Thymus (tissue), 11 donors: ENCODE measurements at regions not wholly inside any gene's neighbourhood (a gene's known extent, or its start where the extent isn't known, plus 50 kb on each side); places are given as distances from the start of the nearest gene placed in this dataset.
A peak's percentile ranks its signal among the peaks of the same experiment; 100 is the strongest.

Experiments
- DNase-seq, 9 donors: peaks; one replicate each; pipeline ENCODE4 v3.0.0-alpha.2; 2013; ENCODE audit warnings: low spot score in 9 of 9, low read depth in 6 of 9, missing footprints in 1 of 9
- H3K27ac ChIP-seq, 2 donors: one replicate each; pipeline ENCODE4 v1.5.1; 2013; ENCODE audit warnings: control low read depth in 1 of 2, low read depth in 1 of 2, low read length in 1 of 2, mild to moderate bottlenecking in 1 of 2, moderate library complexity in 1 of 2
- H3K27me3 ChIP-seq, 2 donors: one replicate each; pipeline ENCODE4 v1.5.1; 2013; ENCODE audit warnings: low read length in 1 of 2; ENCODE audit not compliant: control insufficient read depth in 2 of 2, insufficient read depth in 1 of 2
- H3K36me3 ChIP-seq, 2 donors: one replicate each; pipeline ENCODE4 v1.5.1; 2013; ENCODE audit warnings: low read length in 1 of 2, mild to moderate bottlenecking in 1 of 2, moderate library complexity in 1 of 2; ENCODE audit not compliant: control insufficient read depth in 2 of 2, insufficient read depth in 2 of 2
- H3K4me1 ChIP-seq, 2 donors: one replicate each; pipeline ENCODE4 v1.5.1; 2013; ENCODE audit warnings: low read length in 2 of 2; ENCODE audit not compliant: control insufficient read depth in 2 of 2, insufficient read depth in 2 of 2
- H3K4me3 ChIP-seq, 2 donors: one replicate each; pipeline ENCODE4 v1.5.1; 2013; ENCODE audit warnings: low read length in 2 of 2, control low read depth in 1 of 2, mild to moderate bottlenecking in 1 of 2
- H3K9me3 ChIP-seq, 2 donors: one replicate each; pipeline ENCODE4 v1.5.1; 2013; ENCODE audit warnings: low read length in 1 of 2, mild to moderate bottlenecking in 1 of 2; ENCODE audit not compliant: control insufficient read depth in 2 of 2, insufficient read depth in 1 of 2
- WGBS: extraction: QIAGEN DNeasy Blood & Tissue Kit; methylation state at CpG from one replicate; pipeline ENCODE4 v1.1.7; 2013; 5-methylcytosine and 5-hydroxymethylcytosine counted together
- donor health status: healthy.

GRCh38 chr11:35084817-35085440 lies 54.0 kb upstream of the CD44 start:
- 83% methylated on average over 3 of the region's 3 CpGs for WGBS
- H3K27ac ChIP-seq = no peak overlapping the region
- DNase-seq = no peak
- H3K4me1 ChIP-seq = peaks cover 14 to 51% of the 10 kb centered on the region in 2 donors
- no peak overlapping the region for H3K4me3 ChIP-seq
- no peaks in the 10 kb centered on the region for H3K27me3 ChIP-seq
- no peaks in the 10 kb centered on the region for H3K36me3 ChIP-seq
- peaks cover 0 to 3% of the 10 kb centered on the region in 2 donors for H3K9me3 ChIP-seq

GRCh38 chr11:35085531-35086165 lies 53.3 kb upstream of the CD44 start:
- DNase-seq = no peak
- no peak overlapping the region for H3K4me3 ChIP-seq
- peaks cover 0 to 1% of the 10 kb centered on the region in 2 donors for H3K9me3 ChIP-seq
- no peaks in the 10 kb centered on the region for H3K27me3 ChIP-seq
- H3K27ac ChIP-seq = no peak overlapping the region
- WGBS = 92% methylated on average over 4 of the region's 4 CpGs
- H3K36me3 ChIP-seq = no peaks in the 10 kb centered on the region
- peaks cover 14 to 48% of the 10 kb centered on the region in 2 donors for H3K4me1 ChIP-seq

GRCh38 chr11:35087648-35088047 lies 51.3 kb upstream of the CD44 start:
- Histone ChIP-seq H3K27me3 (no peaks in the 10 kb centered on the region), H3K36me3 (no peaks in the 10 kb centered on the region), H3K27ac (no peak overlapping the region), H3K4me1 (peaks cover 9 to 40% of the 10 kb centered on the region in 2 donors), H3K9me3 (no peaks in the 10 kb centered on the region), H3K4me3 (no peak overlapping the region)
- 13% methylated on average over 1 of the region's 1 CpG for WGBS
- DNase-seq = peak in 1 of 9 donors; percentile 35

GRCh38 chr11:35088226-35088625 lies 50.7 kb upstream of the CD44 start:
- WGBS = 97% methylated on average over 2 of the region's 2 CpGs
- no peak overlapping the region for H3K4me3 ChIP-seq
- peaks cover 4 to 34% of the 10 kb centered on the region in 2 donors for H3K4me1 ChIP-seq
- H3K27me3 ChIP-seq = no peaks in the 10 kb centered on the region
- no peaks in the 10 kb centered on the region for H3K36me3 ChIP-seq
- H3K9me3 ChIP-seq = no peaks in the 10 kb centered on the region
- no peak for DNase-seq
- no peak overlapping the region for H3K27ac ChIP-seq

GRCh38 chr11:35088676-35089075 lies 50.3 kb upstream of the CD44 start:
- no peak overlapping the region for H3K4me3 ChIP-seq
- no peaks in the 10 kb centered on the region for H3K9me3 ChIP-seq
- peaks cover 4 to 30% of the 10 kb centered on the region in 2 donors for H3K4me1 ChIP-seq
- no peaks in the 10 kb centered on the region for H3K36me3 ChIP-seq
- no peak overlapping the region for H3K27ac ChIP-seq
- no peak for DNase-seq
- 95% methylated on average over 4 of the region's 4 CpGs for WGBS
- no peaks in the 10 kb centered on the region for H3K27me3 ChIP-seq
